Stimulated activated CD4-positive, alpha-beta T cell treated with anti-CD3 and anti-CD28 coated beads, TNF-alpha, amount 100 ng/mL, for 1 hour (primary cell): ENCODE measurements at regions not wholly inside any gene's neighbourhood (a gene's known extent, or its start where the extent isn't known, plus 50 kb on each side); places are given as distances from the start of the nearest gene placed in this dataset.

ENCODE experiments used
- DNase-seq, 3 donors: peaks; one replicate each; pipeline ENCODE4 v3.0.0-alpha.2; 2020; ENCODE audit warnings: low read depth in 3 of 3, low spot score in 1 of 3

- no peak for DNase-seq
Measured at GRCh38 chr19:31121501-31121900, 227.7 kb downstream of the TSHZ3 start.

- DNase-seq = no peak
Measured at GRCh38 chr19:31120952-31121351, 228.3 kb downstream of the TSHZ3 start.

- no peak for DNase-seq
Measured at GRCh38 chr19:31119951-31120690, 229.1 kb downstream of the TSHZ3 start.

GRCh38 chr19:31118986-31119385, 230.2 kb downstream of the TSHZ3 start:
- DNase-seq = no peak

- DNase-seq = no peak
Measured at GRCh38 chr19:31118287-31118955, 230.8 kb downstream of the TSHZ3 start.

GRCh38 chr19:31114585-31114984, 234.7 kb downstream of the TSHZ3 start:
- DNase-seq = no peak

- no peak for DNase-seq
Measured at GRCh38 chr19:31113293-31113692, 235.9 kb downstream of the TSHZ3 start.

GRCh38 chr19:31112158-31112557, 237.1 kb downstream of the TSHZ3 start:
- no peak for DNase-seq

GRCh38 chr19:31111741-31112140, 237.5 kb downstream of the TSHZ3 start:
- DNase-seq = no peak

- no peak for DNase-seq
Measured at GRCh38 chr19:31110336-31110735, 238.9 kb downstream of the TSHZ3 start.

GRCh38 chr19:31109636-31110035, 239.6 kb downstream of the TSHZ3 start:
- DNase-seq = no peak

- DNase-seq = no peak
Measured at GRCh38 chr19:31107096-31107495, 242.1 kb downstream of the TSHZ3 start.

GRCh38 chr19:31105761-31106160, 243.5 kb downstream of the TSHZ3 start:
- DNase-seq = no peak

GRCh38 chr19:31104451-31104850, 244.8 kb downstream of the TSHZ3 start:
- no peak for DNase-seq

GRCh38 chr19:31103228-31103627, 246.0 kb downstream of the TSHZ3 start:
- DNase-seq = no peak

GRCh38 chr19:31102674-31103073, 246.6 kb downstream of the TSHZ3 start:
- DNase-seq = no peak

GRCh38 chr19:31100981-31101380, 248.3 kb downstream of the TSHZ3 start:
- no peak for DNase-seq

GRCh38 chr19:31100206-31100590, 249.0 kb downstream of the TSHZ3 start:
- DNase-seq = no peak

- no peak for DNase-seq
Measured at GRCh38 chr19:31099515-31100205, 249.6 kb downstream of the TSHZ3 start.

- no peak for DNase-seq
Measured at GRCh38 chr19:31098836-31099235, 250.4 kb downstream of the TSHZ3 start.

- DNase-seq = no peak
Measured at GRCh38 chr19:31096935-31097545, 252.2 kb downstream of the TSHZ3 start.
